ENCODE measurements at regions not wholly inside any gene's neighbourhood (a gene's known extent, or its start where the extent isn't known, plus 50 kb on each side); places are given as distances from the start of the nearest gene placed in this dataset.

GRCh38 chr5:165631235-165631634, 2125.8 kb downstream of the MAT2B start:
- CTCF ChIA-PET (ENCODE audit: low intra/inter-chr PET ratio, low total read pairs), result no interaction called here
- Histone ChIP-seq H3K27me3 (ENCODE audit: control insufficient read depth in 1 of 2, insufficient read depth in 2 of 2, low read length in 2 of 2) (no peaks in the 10 kb centered on the region), H4K20me1 (ENCODE audit: insufficient read depth, low read length) (no peaks in the 10 kb centered on the region), H3K9me3 (ENCODE audit: low read length) (peaks cover 22% of the 10 kb centered on the region), H3K4me3 (replicated peaks in 1 of 3; ENCODE audit: insufficient read depth in 1 of 3, low read depth in 2 of 3, low read length in 3 of 3) (no peak overlapping the region), H3K9ac (ENCODE audit: insufficient read depth, low read depth, low read length) (no peak overlapping the region), H3K27ac (ENCODE audit: extremely low read length, insufficient read depth, low read length) (no peak overlapping the region), H3K36me3 (replicated peaks in 1 of 2; ENCODE audit: control insufficient read depth in 1 of 2, insufficient read depth in 2 of 2, low read length in 2 of 2) (no peaks in the 10 kb centered on the region), H3K79me2 (ENCODE audit: insufficient read depth, low read length) (no peaks in the 10 kb centered on the region), H2AFZ (ENCODE audit: low read length) (no peak overlapping the region), H3K4me2 (ENCODE audit: low read depth, low read length) (no peak overlapping the region), H3K4me1 (ENCODE audit: insufficient read depth, low read length) (peaks cover 20% of the 10 kb centered on the region)
- 17% methylated on average over 1 of the region's 1 CpG for WGBS (ENCODE audit: low lambda C conversion rate)
- no peak for FAIRE-seq
- ATAC-seq, result no peak
- in situ Hi-C loops (cut with HindIII; ENCODE audit: extremely low pct_ligation_motif_present, low pct_unique_long_range_greater_than_20kb) (no loop called here), intact Hi-C loops (cut with micrococcal nuclease; ENCODE audit: unreplicated experiment) (no loop called here)
- TF ChIP-seq, protein P1, sequence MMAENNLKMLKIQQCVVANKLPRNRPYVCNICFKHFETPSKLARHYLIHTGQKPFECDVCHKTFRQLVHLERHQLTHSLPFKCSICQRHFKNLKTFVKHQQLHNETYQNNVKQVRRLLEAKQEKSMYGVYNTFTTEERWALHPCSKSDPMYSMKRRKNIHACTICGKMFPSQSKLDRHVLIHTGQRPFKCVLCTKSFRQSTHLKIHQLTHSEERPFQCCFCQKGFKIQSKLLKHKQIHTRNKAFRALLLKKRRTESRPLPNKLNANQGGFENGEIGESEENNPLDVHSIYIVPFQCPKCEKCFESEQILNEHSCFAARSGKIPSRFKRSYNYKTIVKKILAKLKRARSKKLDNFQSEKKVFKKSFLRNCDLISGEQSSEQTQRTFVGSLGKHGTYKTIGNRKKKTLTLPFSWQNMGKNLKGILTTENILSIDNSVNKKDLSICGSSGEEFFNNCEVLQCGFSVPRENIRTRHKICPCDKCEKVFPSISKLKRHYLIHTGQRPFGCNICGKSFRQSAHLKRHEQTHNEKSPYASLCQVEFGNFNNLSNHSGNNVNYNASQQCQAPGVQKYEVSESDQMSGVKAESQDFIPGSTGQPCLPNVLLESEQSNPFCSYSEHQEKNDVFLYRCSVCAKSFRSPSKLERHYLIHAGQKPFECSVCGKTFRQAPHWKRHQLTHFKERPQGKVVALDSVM (CRISPR knock-in tag; IDR thresholded peaks at IDR 0.05), result no peak
- TF ChIP-seq ZZZ3 (CRISPR knock-in tag; IDR thresholded peaks at IDR 0.05; ENCODE audit: borderline replicate concordance) (no peak), CEBPG (CRISPR knock-in tag; IDR thresholded peaks at IDR 0.05) (0 out of 2 replicates have a peak, but pooled peaks have one; percentile 18), CEBPB (IDR thresholded peaks at IDR 0.05; ENCODE audit: borderline replicate concordance, low read depth, low read length) (peak; percentile 61), ZSCAN20 (CRISPR knock-in tag; IDR thresholded peaks at IDR 0.05; ENCODE audit: borderline replicate concordance) (no peak)
- TF ChIP-seq, protein P2, sequence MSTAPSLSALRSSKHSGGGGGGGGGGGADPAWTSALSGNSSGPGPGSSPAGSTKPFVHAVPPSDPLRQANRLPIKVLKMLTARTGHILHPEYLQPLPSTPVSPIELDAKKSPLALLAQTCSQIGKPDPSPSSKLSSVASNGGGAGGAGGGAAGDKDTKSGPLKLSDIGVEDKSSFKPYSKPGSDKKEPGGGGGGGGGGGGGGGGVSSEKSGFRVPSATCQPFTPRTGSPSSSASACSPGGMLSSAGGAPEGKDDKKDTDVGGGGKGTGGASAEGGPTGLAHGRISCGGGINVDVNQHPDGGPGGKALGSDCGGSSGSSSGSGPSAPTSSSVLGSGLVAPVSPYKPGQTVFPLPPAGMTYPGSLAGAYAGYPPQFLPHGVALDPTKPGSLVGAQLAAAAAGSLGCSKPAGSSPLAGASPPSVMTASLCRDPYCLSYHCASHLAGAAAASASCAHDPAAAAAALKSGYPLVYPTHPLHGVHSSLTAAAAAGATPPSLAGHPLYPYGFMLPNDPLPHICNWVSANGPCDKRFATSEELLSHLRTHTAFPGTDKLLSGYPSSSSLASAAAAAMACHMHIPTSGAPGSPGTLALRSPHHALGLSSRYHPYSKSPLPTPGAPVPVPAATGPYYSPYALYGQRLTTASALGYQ (CRISPR knock-in tag; IDR thresholded peaks at IDR 0.05), result no peak
- DNase-seq (ENCODE audit: low spot score), result no peak
- no TSS peak for BruUV-seq (replicated peaks)
- POLR2A ChIA-PET, result no interaction called here
